Neuronal stem cell (in vitro differentiated cells): ENCODE measurements at regions not wholly inside any gene's neighbourhood (a gene's known extent, or its start where the extent isn't known, plus 50 kb on each side); places are given as distances from the start of the nearest gene placed in this dataset.

Experiments
- DNase-seq: peaks from one replicate; pipeline ENCODE4 v3.0.0-alpha.2; 2013; ENCODE audit warnings: low spot score
- H2AFZ ChIP-seq: one replicate; pipeline ENCODE4 v1.6.1; 2013; ENCODE audit warnings: mild to moderate bottlenecking, low read length, inconsistent platforms
- H2AK5ac ChIP-seq: 2 replicates; pipeline ENCODE4 v1.6.1; 2013; ENCODE audit warnings: low read depth, mild to moderate bottlenecking, inconsistent platforms, low read length, moderate library complexity, mixed read lengths
- H2BK120ac ChIP-seq: 2 replicates; pipeline ENCODE4 v1.6.1; 2013; ENCODE audit warnings: low read depth, mild to moderate bottlenecking, inconsistent platforms, low read length, moderate library complexity, mixed read lengths
- H2BK12ac ChIP-seq: one replicate; pipeline ENCODE4 v1.6.1; 2013; ENCODE audit warnings: low read length, inconsistent platforms
- H2BK15ac ChIP-seq: 2 replicates; pipeline ENCODE4 v1.6.1; 2013; ENCODE audit warnings: mild to moderate bottlenecking, low read length, inconsistent platforms, mixed read lengths
- H2BK5ac ChIP-seq: one replicate; pipeline ENCODE4 v1.6.1; 2013; ENCODE audit warnings: inconsistent platforms, mild to moderate bottlenecking, low read length, moderate library complexity
- H3K14ac ChIP-seq: one replicate; pipeline ENCODE4 v1.6.1; 2013; ENCODE audit warnings: low read length, inconsistent platforms
- H3K18ac ChIP-seq: 2 replicates; pipeline ENCODE4 v1.6.1; 2013; ENCODE audit warnings: low read length, inconsistent platforms
- H3K23ac ChIP-seq: 2 replicates; pipeline ENCODE4 v1.6.1; 2013; ENCODE audit warnings: low read depth, mild to moderate bottlenecking, mixed read lengths, low read length, inconsistent platforms; ENCODE audit not compliant: poor library complexity
- H3K27ac ChIP-seq: replicated peaks from 3 replicates; pipeline ENCODE4 v1.5.1; 2013; ENCODE audit warnings: low read length, inconsistent platforms
- H3K27me3 ChIP-seq, 3 experiments: 2 replicates each; pipeline ENCODE4 v1.6.1; 2013; ENCODE audit warnings: low read length in 3 of 3, mild to moderate bottlenecking in 2 of 3, inconsistent platforms in 1 of 3, low read depth in 1 of 3, mixed read lengths in 1 of 3, moderate library complexity in 1 of 3; ENCODE audit not compliant: control insufficient read depth in 3 of 3, insufficient read depth in 3 of 3
- H3K36me3 ChIP-seq, 2 donors: replicated peaks in 1 of 2; 2 replicates each; pipeline ENCODE4 v1.6.1; 2013; ENCODE audit warnings: low read length in 2 of 2; ENCODE audit not compliant: control insufficient read depth in 2 of 2, insufficient read depth in 2 of 2
- H3K4ac ChIP-seq: 2 replicates; pipeline ENCODE4 v1.6.1; 2013; ENCODE audit warnings: inconsistent platforms, mild to moderate bottlenecking, low read length, moderate library complexity
- H3K4me1 ChIP-seq, 2 donors: 1 replicate in 1 of 2; 2 replicates in 1 of 2; pipeline ENCODE4 v1.6.1; 2013; ENCODE audit warnings: low read length in 2 of 2, low read depth in 1 of 2; ENCODE audit not compliant: control insufficient read depth in 2 of 2, insufficient read depth in 1 of 2
- H3K4me2 ChIP-seq: one replicate; pipeline ENCODE4 v1.6.1; 2013; ENCODE audit warnings: mild to moderate bottlenecking, low read length, inconsistent platforms; ENCODE audit not compliant: insufficient read depth, poor library complexity, severe bottlenecking
- H3K4me3 ChIP-seq, 2 donors: 2 replicates each; pipeline ENCODE4 v1.5.1; 2013; ENCODE audit warnings: low read length in 2 of 2, mild to moderate bottlenecking in 2 of 2, inconsistent platforms in 1 of 2, moderate library complexity in 1 of 2
- H3K79me1 ChIP-seq: one replicate; pipeline ENCODE4 v1.6.1; 2013; ENCODE audit warnings: low read depth, mild to moderate bottlenecking, inconsistent platforms, low read length, moderate library complexity
- H3K9ac ChIP-seq: one replicate; pipeline ENCODE4 v1.6.1; 2013; ENCODE audit warnings: mild to moderate bottlenecking, low read depth, low read length, inconsistent platforms; ENCODE audit not compliant: poor library complexity
- H3K9me3 ChIP-seq, 2 donors: replicated peaks in 1 of 2; 2 replicates each; pipeline versions ENCODE3 to v1.6.1; 2013; ENCODE audit warnings: low read length in 2 of 2, mild to moderate bottlenecking in 2 of 2, inconsistent platforms in 1 of 2, low read depth in 1 of 2, mixed read lengths in 1 of 2, moderate library complexity in 1 of 2; ENCODE audit not compliant: control insufficient read depth in 2 of 2, insufficient read depth in 1 of 2
- H4K8ac ChIP-seq: one replicate; pipeline ENCODE4 v1.6.1; 2013; ENCODE audit warnings: low read depth, mild to moderate bottlenecking, inconsistent platforms, low read length, moderate library complexity
- H4K91ac ChIP-seq: one replicate; pipeline ENCODE4 v1.6.1; 2013; ENCODE audit warnings: low read length, low read depth, mild to moderate bottlenecking, inconsistent platforms; ENCODE audit not compliant: poor library complexity
- WGBS, 2 donors: extraction: QIAGEN DNeasy Blood & Tissue Kit; methylation state at CpG; one replicate each; pipeline ENCODE4 v1.1.7; 2013; ENCODE audit warnings: missing lambda C conversion rate in 2 of 2, mixed read lengths in 1 of 2; ENCODE audit not compliant: insufficient read length in 2 of 2, insufficient replicate concordance in 1 of 2; ENCODE audit errors: extremely low coverage in 2 of 2; 5-methylcytosine and 5-hydroxymethylcytosine counted together

- no peak overlapping the region for H3K9ac ChIP-seq
- H2BK5ac ChIP-seq = no peak overlapping the region
- H3K4me1 ChIP-seq = no peaks in the 10 kb centered on the region
- no peak overlapping the region for H2BK12ac ChIP-seq
- no peak overlapping the region for H4K91ac ChIP-seq
- no peaks in the 10 kb centered on the region for H3K79me1 ChIP-seq
- H3K36me3 ChIP-seq = no peaks in the 10 kb centered on the region
- WGBS, 2 donors = no CpG with 5 or more reads among the region's 1 CpG
- no peak overlapping the region for H4K8ac ChIP-seq
- H3K9me3 ChIP-seq = no peaks in the 10 kb centered on the region
- H3K4me3 ChIP-seq = no peak overlapping the region
- no peak overlapping the region for H3K27ac ChIP-seq
- H2BK120ac ChIP-seq = no peak overlapping the region
- no peak overlapping the region for H2BK15ac ChIP-seq
- no peak for DNase-seq
- H3K23ac ChIP-seq = no peak overlapping the region
- no peak overlapping the region for H3K4me2 ChIP-seq
- no peak overlapping the region for H3K14ac ChIP-seq
- no peak overlapping the region for H3K4ac ChIP-seq
- H2AFZ ChIP-seq = no peak overlapping the region
- H3K18ac ChIP-seq = no peak overlapping the region
- no peak overlapping the region for H2AK5ac ChIP-seq
- no peaks in the 10 kb centered on the region for H3K27me3 ChIP-seq
Observed at GRCh38 chr2:145815933-145816332, 1296.0 kb upstream of the ZEB2 start.

DNA sequence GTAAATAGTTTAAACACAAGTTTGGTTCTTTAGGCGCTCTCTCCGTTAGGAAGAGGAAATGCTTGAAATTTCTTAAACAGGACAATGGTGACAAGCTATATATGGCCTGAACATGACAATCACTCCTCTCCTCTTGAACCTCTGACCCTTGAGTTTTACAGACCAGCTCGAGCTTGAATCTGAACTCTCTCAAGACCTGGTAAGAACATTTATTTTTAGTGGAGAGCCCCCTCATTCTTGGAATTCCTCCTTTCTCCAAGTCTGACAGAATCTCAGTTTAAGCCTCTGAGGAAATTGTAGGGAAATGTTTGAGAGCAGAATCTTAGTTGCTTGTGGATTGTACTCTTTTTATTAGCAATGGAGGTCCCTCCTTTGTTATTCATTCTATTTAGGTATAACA lies 1293.6 kb upstream of the ZEB2 start:
- Histone ChIP-seq H2BK5ac (no peak overlapping the region), H3K18ac (no peak overlapping the region), H4K91ac (no peak overlapping the region), H3K27ac (no peak overlapping the region), H3K4me1 (no peaks in the 10 kb centered on the region), H3K27me3 (no peaks in the 10 kb centered on the region), H2BK12ac (no peak overlapping the region), H3K9ac (no peak overlapping the region), H3K4ac (no peak overlapping the region), H2AK5ac (no peak overlapping the region), H3K14ac (no peak overlapping the region), H3K23ac (no peak overlapping the region), H2BK15ac (no peak overlapping the region), H3K9me3 (no peaks in the 10 kb centered on the region), H2AFZ (peak overlapping the region; percentile 75), H3K4me3 (no peak overlapping the region), H3K79me1 (no peaks in the 10 kb centered on the region), H3K36me3 (no peaks in the 10 kb centered on the region), H2BK120ac (no peak overlapping the region), H3K4me2 (no peak overlapping the region), H4K8ac (no peak overlapping the region)
- no CpG with 5 or more reads among the region's 3 CpGs for WGBS, 2 donors
- no peak for DNase-seq

DNA sequence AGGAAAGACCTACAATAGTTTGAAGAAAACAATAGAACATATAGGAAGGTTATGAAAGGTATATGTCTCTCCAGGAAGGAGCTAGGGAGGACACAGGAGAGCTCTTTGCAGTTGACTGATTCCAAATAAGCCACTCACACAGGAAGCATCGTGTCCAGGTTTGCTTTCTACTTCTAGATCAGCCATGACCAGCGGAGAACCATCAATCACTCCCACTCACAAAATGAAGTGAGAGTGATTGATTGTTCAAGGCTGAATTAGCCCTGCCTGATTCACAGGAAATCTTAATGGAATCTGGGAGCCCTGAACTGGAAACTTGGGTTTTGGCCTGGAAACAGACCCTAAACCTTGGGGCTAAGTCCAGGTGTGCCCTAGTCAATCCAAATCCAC lies 1292.2 kb upstream of the ZEB2 start:
- no peak overlapping the region for H3K23ac ChIP-seq
- H3K27ac ChIP-seq = no peak overlapping the region
- no peak overlapping the region for H4K91ac ChIP-seq
- H3K79me1 ChIP-seq = no peaks in the 10 kb centered on the region
- no peak overlapping the region for H3K14ac ChIP-seq
- no peak overlapping the region for H3K9ac ChIP-seq
- no peak overlapping the region for H4K8ac ChIP-seq
- no peak overlapping the region for H2AK5ac ChIP-seq
- H2BK12ac ChIP-seq = no peak overlapping the region
- no peak overlapping the region for H3K18ac ChIP-seq
- H2BK15ac ChIP-seq = no peak overlapping the region
- no peaks in the 10 kb centered on the region for H3K4me1 ChIP-seq
- WGBS, 2 donors = no CpG with 5 or more reads among the region's 2 CpGs
- DNase-seq = no peak
- no peak overlapping the region for H2BK5ac ChIP-seq
- no peaks in the 10 kb centered on the region for H3K27me3 ChIP-seq
- no peak overlapping the region for H3K4me2 ChIP-seq
- H3K4ac ChIP-seq = no peak overlapping the region
- H3K9me3 ChIP-seq = no peaks in the 10 kb centered on the region
- H3K4me3 ChIP-seq = no peak overlapping the region
- H3K36me3 ChIP-seq = no peaks in the 10 kb centered on the region
- H2AFZ ChIP-seq = peak overlapping the region; percentile 71
- H2BK120ac ChIP-seq = no peak overlapping the region

GRCh38 chr2:145811276-145812164 lies 1291.6 kb upstream of the ZEB2 start:
- H3K27ac ChIP-seq = no peak overlapping the region
- no peak overlapping the region for H4K8ac ChIP-seq
- no peak overlapping the region for H2BK120ac ChIP-seq
- H3K79me1 ChIP-seq = no peaks in the 10 kb centered on the region
- no peaks in the 10 kb centered on the region for H3K9me3 ChIP-seq
- no peak overlapping the region for H3K23ac ChIP-seq
- no peak overlapping the region for H3K9ac ChIP-seq
- WGBS, 2 donors = no CpG with 5 or more reads among the region's 6 CpGs
- H3K4me2 ChIP-seq = no peak overlapping the region
- H3K18ac ChIP-seq = no peak overlapping the region
- H3K4me3 ChIP-seq = no peak overlapping the region
- H2AK5ac ChIP-seq = no peak overlapping the region
- H2BK15ac ChIP-seq = no peak overlapping the region
- peak overlapping the region; percentile 71 for H2AFZ ChIP-seq
- H3K4me1 ChIP-seq = no peaks in the 10 kb centered on the region
- H2BK12ac ChIP-seq = no peak overlapping the region
- H3K4ac ChIP-seq = no peak overlapping the region
- H2BK5ac ChIP-seq = no peak overlapping the region
- no peaks in the 10 kb centered on the region for H3K27me3 ChIP-seq
- H4K91ac ChIP-seq = no peak overlapping the region
- H3K14ac ChIP-seq = no peak overlapping the region
- H3K36me3 ChIP-seq = no peaks in the 10 kb centered on the region
- DNase-seq = no peak
